CD14-positive monocyte (primary cell): ENCODE measurements at regions not wholly inside any gene's neighbourhood (a gene's known extent, or its start where the extent isn't known, plus 50 kb on each side); places are given as distances from the start of the nearest gene placed in this dataset.

Experiments
- DNase-seq, 3 donors: peaks; one replicate each; pipeline ENCODE4 v3.0.0-alpha.2; 2011 to 2022
- H2AFZ ChIP-seq: 2 replicates; pipeline ENCODE4 v1.6.0; 2012; ENCODE audit warnings: mild to moderate bottlenecking, low read depth, low read length, inconsistent platforms; ENCODE audit not compliant: insufficient read depth, poor library complexity, severe bottlenecking
- H3K27ac ChIP-seq, 2 donors: 1 replicate in 1 of 2; 2 replicates in 1 of 2; pipeline ENCODE4 v1.5.1; 2012 to 2013; ENCODE audit warnings: low read length in 2 of 2, control low read depth in 1 of 2, inconsistent platforms in 1 of 2, low read depth in 1 of 2, mild to moderate bottlenecking in 1 of 2
- H3K27me3 ChIP-seq, 2 donors: one replicate each; pipeline versions ENCODE4 v1.6.0 to v1.6.1; 2011 to 2013; ENCODE audit warnings: low read length in 2 of 2; ENCODE audit not compliant: control insufficient read depth in 2 of 2, insufficient read depth in 2 of 2
- H3K36me3 ChIP-seq, 2 donors: replicated peaks in 1 of 2; 1 replicate in 1 of 2; 2 replicates in 1 of 2; pipeline versions ENCODE4 v1.5.1 to v1.6.1; 2012 to 2013; ENCODE audit warnings: low read length in 2 of 2, control low read depth in 1 of 2, inconsistent platforms in 1 of 2, mild to moderate bottlenecking in 1 of 2; ENCODE audit not compliant: insufficient read depth in 2 of 2, control insufficient read depth in 1 of 2
- H3K4me1 ChIP-seq, 2 donors: 1 replicate in 1 of 2; 2 replicates in 1 of 2; pipeline versions ENCODE4 v1.5.1 to v1.6.1; 2012 to 2013; ENCODE audit warnings: low read length in 2 of 2, control low read depth in 1 of 2, inconsistent platforms in 1 of 2, mild to moderate bottlenecking in 1 of 2, moderate library complexity in 1 of 2; ENCODE audit not compliant: insufficient read depth in 2 of 2, control insufficient read depth in 1 of 2
- H3K4me2 ChIP-seq: replicated peaks from 2 replicates; pipeline ENCODE3; 2012; ENCODE audit warnings: low read length, moderate library complexity, mild to moderate bottlenecking; ENCODE audit not compliant: poor library complexity, severe bottlenecking; ENCODE audit errors: extremely low read depth
- H3K4me3 ChIP-seq, 3 experiments: fragments of 200-600 bp in 1 of 3; sonication (generic) in 1 of 3; replicated peaks in 1 of 3; 1 replicate in 2 of 3; 2 replicates in 1 of 3; pipeline ENCODE4 v1.5.1; 2011 to 2013; ENCODE audit warnings: low read length in 3 of 3, mild to moderate bottlenecking in 3 of 3, control low read depth in 2 of 3, low read depth in 2 of 3, inconsistent platforms in 1 of 3, moderate library complexity in 1 of 3
- H3K79me2 ChIP-seq: 2 replicates; pipeline ENCODE4 v1.6.0; 2012; ENCODE audit warnings: mild to moderate bottlenecking, control low read depth, inconsistent platforms, low read length, moderate library complexity; ENCODE audit not compliant: insufficient read depth
- H3K9ac ChIP-seq: 2 replicates; pipeline ENCODE4 v1.6.0; 2017; ENCODE audit warnings: low read length, mild to moderate bottlenecking; ENCODE audit not compliant: insufficient read depth, poor library complexity, severe bottlenecking
- H3K9me3 ChIP-seq, 2 donors: replicated peaks in 1 of 2; 1 replicate in 1 of 2; 2 replicates in 1 of 2; pipeline versions ENCODE4 v1.5.1 to v1.6.1; 2012 to 2013; ENCODE audit warnings: low read length in 2 of 2, control low read depth in 1 of 2; ENCODE audit not compliant: control insufficient read depth in 1 of 2, insufficient read depth in 1 of 2
- H4K20me1 ChIP-seq: 2 replicates; pipeline ENCODE4 v1.6.0; 2012; ENCODE audit warnings: mild to moderate bottlenecking, low read length, control low read depth, moderate library complexity; ENCODE audit not compliant: insufficient read depth
- H3K27ac Mint-ChIP-seq, 7 donors: one replicate each; pipeline ENCODE4 v1.8.0; 2020; ENCODE audit warnings: mild to moderate bottlenecking in 7 of 7, mixed read lengths in 7 of 7, moderate library complexity in 6 of 7, inconsistent platforms in 2 of 7
- H3K27me3 Mint-ChIP-seq, 3 donors: one replicate each; pipeline ENCODE4 v1.8.0; 2021 to 2022; ENCODE audit warnings: low read depth in 3 of 3, mild to moderate bottlenecking in 3 of 3, mixed read lengths in 3 of 3, moderate library complexity in 3 of 3, inconsistent platforms in 1 of 3
- H3K36me3 Mint-ChIP-seq, 2 donors: one replicate each; pipeline ENCODE4 v1.8.0; 2020; ENCODE audit warnings: mixed read lengths in 2 of 2, inconsistent platforms in 1 of 2, mild to moderate bottlenecking in 1 of 2
- H3K4me1 Mint-ChIP-seq: one replicate; pipeline ENCODE4 v1.8.0; 2020; ENCODE audit warnings: mild to moderate bottlenecking, mixed read lengths
- H3K4me3 Mint-ChIP-seq, 2 donors: one replicate each; pipeline ENCODE4 v1.8.0; 2020; ENCODE audit warnings: mild to moderate bottlenecking in 2 of 2, mixed read lengths in 2 of 2, moderate library complexity in 1 of 2
- H3K9me3 Mint-ChIP-seq, 7 donors: one replicate each; pipeline ENCODE4 v1.8.0; 2020 to 2022; ENCODE audit warnings: mixed read lengths in 7 of 7, mild to moderate bottlenecking in 6 of 7, moderate library complexity in 6 of 7, inconsistent platforms in 2 of 7
- CTCF ChIP-seq: fragments of 200-600 bp; IDR thresholded peaks from one replicate; pipeline ENCODE4 v1.8.0; 2022; ENCODE audit warnings: antibody characterized with exemption, mild to moderate bottlenecking
- WGBS: methylation state at CpG from one replicate; pipeline ENCODE4 v1.1.5; 2013; ENCODE audit warnings: missing lambda C conversion rate; ENCODE audit not compliant: insufficient coverage; 5-methylcytosine and 5-hydroxymethylcytosine counted together
- intact Hi-C, 2 donors: fragments of 100-400 bp; cut with micrococcal nuclease; formaldehyde crosslinking; loops; one replicate each; pipeline versions ENCODE4 v1.15.0 to v1.15.1; 2023

- 88% methylated on average over 7 of the region's 12 CpGs for WGBS
- Histone ChIP-seq H3K27me3 (no peaks in the 10 kb centered on the region), H3K27ac (no peak overlapping the region), H3K9me3 (peaks cover 0 to 3% of the 10 kb centered on the region in 2 donors), H3K4me1 (no peaks in the 10 kb centered on the region), H3K36me3 (no peaks in the 10 kb centered on the region), H2AFZ (no peak overlapping the region), H3K9ac (no peak overlapping the region), H3K4me3 (no peak overlapping the region), H3K79me2 (no peaks in the 10 kb centered on the region), H4K20me1 (no peaks in the 10 kb centered on the region), H3K4me2 (no peak overlapping the region)
- Mint-ChIP-seq H3K27ac (no peak overlapping the region), H3K36me3 (no peaks in the 10 kb centered on the region), H3K4me1 (no peaks in the 10 kb centered on the region), H3K27me3 (peaks cover 0 to 2% (median 0%) of the 10 kb centered on the region in 3 donors), H3K9me3 (peaks cover 0 to 13% (median 2%) of the 10 kb centered on the region in 7 donors), H3K4me3 (no peak overlapping the region)
- DNase-seq, result no peak
- TF ChIP-seq CTCF, result no peak
- intact Hi-C loops, result no loop called here
Observed at GRCh38 chr2:120852200-120852815, 116.6 kb downstream of the GLI2 start.

- Histone ChIP-seq H3K9me3 (peaks cover 0 to 3% of the 10 kb centered on the region in 2 donors), H2AFZ (no peak overlapping the region), H3K27ac (no peak overlapping the region), H3K9ac (no peak overlapping the region), H4K20me1 (no peaks in the 10 kb centered on the region), H3K27me3 (no peaks in the 10 kb centered on the region), H3K4me1 (no peaks in the 10 kb centered on the region), H3K4me3 (no peak overlapping the region), H3K36me3 (no peaks in the 10 kb centered on the region), H3K4me2 (no peak overlapping the region), H3K79me2 (no peaks in the 10 kb centered on the region)
- Mint-ChIP-seq H3K27ac (no peak overlapping the region), H3K27me3 (peaks cover 0 to 2% (median 0%) of the 10 kb centered on the region in 3 donors), H3K4me1 (no peaks in the 10 kb centered on the region), H3K9me3 (peaks cover 0 to 13% (median 2%) of the 10 kb centered on the region in 7 donors), H3K36me3 (no peaks in the 10 kb centered on the region), H3K4me3 (no peak overlapping the region)
- intact Hi-C loops, result no loop called here
- 83% methylated on average over 2 of the region's 5 CpGs for WGBS
- no peak for TF ChIP-seq CTCF
- no peak for DNase-seq
Observed at GRCh38 chr2:120853306-120854013, 117.8 kb downstream of the GLI2 start.
